GM11168 (cell line): ENCODE measurements at regions not wholly inside any gene's neighbourhood (a gene's known extent, or its start where the extent isn't known, plus 50 kb on each side); places are given as distances from the start of the nearest gene placed in this dataset.

Source experiments
- in situ Hi-C: fragments of 300-500 bp; cut with MboI; formaldehyde crosslinking; loops from one replicate; pipeline ENCODE4 v1.12.0; 2022; ENCODE audit warnings: low sequenced_read_pairs; ENCODE audit not compliant: unreplicated experiment

DNA sequence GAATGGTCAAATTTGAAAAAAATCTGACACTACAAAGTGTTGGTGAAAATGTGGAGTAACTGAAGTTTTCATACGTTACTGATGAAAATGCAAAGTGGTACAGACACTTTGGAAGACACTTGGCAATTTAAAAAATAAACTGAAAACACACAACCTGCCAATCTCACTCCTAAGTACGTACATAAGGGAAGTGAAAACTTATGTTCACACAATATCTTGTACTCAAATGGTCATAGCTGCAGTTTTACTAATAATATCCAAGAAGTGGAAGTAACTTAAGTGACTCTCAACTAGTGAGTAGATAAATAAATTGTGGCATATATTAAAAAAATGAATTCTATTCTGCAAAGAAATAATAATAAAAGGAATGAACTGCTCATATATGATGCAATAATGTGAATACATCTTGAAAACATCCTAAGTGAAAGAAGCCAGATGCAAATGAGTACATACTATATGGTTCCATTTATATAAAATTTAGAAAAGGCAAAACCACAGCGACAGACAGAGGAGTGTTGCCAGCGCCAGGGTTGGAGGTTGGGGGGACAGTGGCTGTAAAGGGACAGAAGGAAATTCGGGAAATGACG, 198.2 kb downstream of the ERMARD start:
- in situ Hi-C loops: no loop called here

DNA sequence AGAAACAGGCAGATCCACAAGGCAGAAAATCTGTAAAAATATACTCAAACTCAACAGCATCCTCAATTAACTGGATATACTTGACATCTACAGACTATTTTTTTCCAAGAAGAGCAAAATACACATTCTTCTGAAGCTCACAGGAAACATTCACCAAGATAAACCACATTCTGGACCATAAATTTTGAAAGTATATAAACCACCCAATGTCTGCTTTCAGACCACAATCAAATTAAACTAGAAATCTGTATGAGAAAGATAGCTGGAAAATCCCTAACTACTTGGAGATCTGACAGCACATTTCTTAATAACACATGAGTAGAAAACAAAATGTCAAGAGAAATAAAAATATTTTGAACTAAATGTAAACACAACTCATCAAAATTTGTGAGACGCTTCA, 195.5 kb downstream of the ERMARD start:
- in situ Hi-C loops: no loop called here

DNA sequence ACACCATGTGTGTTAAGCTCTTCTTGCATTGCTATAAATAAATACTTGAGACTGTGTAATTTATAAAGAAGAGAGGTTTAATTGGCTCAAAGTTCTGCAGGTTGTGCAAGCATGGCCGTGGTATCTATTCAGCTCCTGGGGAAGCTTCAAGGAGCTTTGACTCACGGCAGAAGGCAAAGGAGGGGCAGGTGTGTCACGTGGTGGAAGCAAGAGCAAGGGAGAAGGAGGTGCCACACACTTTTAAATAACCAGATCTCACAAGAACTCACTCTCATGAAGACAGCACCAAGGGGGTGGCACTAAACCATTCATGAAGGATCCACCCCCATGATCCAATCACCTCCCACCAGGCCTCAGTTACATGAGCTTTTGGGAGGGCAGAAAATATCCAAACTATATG, 193.7 kb downstream of the ERMARD start:
- in situ Hi-C loops: no loop called here

DNA sequence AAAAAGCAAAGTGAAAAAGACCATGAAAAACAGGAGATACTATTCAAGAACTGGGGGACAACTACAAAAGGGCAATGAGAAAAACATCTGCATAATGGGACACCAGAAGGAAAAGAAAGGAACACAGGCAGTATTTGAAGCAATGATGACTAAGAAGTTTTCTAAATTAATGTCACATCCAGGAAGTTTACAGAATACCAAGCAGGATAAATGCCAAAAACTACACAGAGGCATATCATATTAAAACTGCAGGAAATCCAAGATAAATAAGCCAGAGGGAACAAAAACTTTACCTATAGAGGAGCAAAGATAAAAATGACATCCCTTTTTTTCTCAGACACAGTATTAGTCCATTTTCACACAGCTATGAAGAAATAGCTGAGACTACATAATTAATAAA, 193.0 kb downstream of the ERMARD start:
- in situ Hi-C loops: no loop called here

DNA sequence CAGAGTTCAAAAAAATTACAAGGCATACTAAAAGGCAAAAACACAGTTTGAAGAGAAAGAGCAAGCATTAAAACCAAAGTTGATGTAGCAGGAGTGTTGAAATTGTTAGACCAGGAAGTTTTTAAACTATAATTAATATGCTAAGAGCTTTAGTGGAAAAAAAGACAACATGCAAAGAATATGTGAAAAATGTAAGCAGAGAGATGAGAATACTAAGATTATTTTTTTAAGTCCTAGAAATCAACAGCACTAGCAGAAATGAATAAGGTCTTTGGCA, 192.6 kb downstream of the ERMARD start:
- in situ Hi-C loops: no loop called here

DNA sequence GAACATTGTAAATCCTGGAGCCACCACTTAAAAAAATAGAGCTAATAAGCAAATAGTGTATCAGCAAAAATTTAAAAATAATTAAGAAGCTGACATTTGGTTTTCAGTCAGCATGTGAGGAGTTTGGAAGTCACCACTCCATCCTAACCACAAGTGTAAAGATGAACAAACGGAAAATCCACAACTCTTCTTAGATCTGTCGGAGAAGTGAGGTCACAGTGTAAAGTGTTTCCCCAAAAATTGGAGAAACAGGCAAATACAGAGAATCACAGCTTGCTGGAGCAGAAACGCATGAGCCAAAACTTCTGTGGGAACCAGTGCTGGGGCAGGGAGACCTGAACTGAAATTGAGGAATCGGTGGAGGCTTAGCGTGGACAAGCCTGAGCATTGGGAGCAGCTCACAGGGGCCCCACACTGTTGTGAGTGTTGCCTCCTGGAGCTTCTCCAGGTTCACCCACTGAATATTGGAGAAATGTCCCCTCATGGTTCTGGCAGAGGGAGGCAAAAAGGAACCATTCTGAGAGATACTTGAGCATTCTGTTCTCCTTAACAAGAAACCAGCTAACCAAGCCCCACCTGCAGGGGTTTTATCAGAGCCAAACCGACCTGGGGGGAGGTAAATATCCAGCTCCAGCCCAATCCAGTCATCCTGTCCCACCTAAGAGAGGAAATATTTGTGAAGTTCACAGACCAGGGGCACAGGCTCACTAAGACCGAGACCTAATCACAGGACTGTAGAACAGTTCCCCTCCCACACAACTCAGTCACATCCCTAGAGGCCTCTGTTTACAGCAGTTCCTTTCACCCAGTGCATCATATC, 192.0 kb downstream of the ERMARD start:
- in situ Hi-C loops: no loop called here

DNA sequence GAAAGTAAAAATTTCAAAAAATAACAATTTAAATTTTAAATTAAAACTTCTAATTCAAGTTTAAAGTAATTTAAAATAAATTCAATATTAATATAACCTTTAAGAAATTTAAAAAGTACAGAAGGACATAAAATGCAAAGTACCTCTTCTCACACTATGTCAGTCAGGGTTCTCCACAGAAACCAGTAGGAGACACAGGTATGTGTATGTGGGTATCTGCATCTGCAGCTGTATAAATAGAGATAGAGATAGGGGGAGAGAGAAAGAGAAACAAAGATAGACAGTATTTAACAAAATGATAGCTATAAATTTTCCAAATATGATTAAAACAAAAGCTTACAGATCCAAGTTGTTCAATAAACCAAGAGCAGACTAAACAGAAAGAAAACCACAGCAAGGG, 190.8 kb downstream of the ERMARD start:
- in situ Hi-C loops: no loop called here

DNA sequence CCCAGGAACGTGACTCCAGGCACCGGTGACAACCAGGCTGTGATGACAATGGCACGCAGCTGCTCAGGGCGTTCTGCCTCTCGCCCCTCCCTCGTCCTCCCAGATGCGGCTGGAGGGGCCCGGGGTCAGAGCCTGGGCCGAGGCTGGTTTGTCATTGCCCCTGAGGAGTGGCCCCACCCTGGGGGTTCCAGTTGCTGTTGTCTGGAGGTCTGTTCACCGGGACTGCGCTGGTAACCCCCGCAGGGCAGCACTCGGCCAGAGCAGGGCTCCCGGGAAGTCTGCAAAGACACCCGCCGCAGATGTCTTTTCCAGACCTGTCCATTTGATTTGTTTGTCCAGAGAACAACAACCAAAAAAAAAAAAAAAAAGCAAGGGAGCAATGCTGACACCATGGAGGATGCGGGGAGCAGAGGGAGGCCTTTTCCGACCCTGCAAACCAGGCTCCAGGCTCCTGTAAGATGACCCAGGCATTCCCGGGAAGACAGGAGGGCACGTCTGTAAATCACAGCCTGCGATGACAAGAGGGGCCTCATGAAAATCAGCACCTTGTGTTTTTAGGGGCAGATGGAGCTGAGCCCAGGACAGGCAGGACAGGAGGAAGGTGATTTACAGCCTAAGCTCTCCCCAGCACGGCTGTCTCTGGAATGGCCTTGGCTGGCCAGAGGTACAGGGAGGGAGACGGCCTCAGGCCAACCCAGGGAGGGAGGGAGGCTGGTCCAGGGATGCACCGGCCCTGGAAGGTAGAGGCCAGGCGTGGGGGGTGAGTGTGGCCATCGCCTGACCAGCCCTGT, 189.3 kb downstream of the ERMARD start:
- in situ Hi-C loops: no loop called here

DNA sequence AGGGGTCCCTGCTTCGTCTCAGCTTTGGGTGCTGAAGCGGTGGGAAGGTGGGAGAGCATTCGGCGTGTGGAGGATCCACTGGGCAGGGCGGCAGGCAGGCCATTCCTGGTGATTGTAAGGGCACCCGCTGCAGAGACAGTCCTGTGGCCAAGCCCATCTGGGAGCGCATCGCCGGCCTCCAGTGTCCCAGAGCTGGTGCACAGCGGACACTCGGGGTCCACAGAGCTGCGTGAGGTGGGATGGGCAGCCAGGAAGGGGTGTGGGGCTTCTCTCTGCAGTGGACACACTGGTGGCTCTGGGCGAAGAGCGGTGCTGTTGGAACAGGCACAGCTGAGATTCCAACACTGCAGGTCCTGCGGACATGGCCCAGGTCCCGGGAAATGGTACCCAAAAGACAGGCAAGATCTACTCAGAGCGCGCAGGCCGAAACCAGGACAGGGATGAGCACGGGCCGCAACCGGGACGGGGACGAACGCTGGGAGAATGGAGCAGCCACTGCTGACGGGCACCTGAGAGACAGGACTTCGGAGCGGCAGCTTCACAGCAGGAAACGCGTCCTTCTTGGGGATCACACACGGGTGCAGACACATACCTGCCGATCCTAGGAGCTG, 188.2 kb downstream of the ERMARD start:
- in situ Hi-C loops: no loop called here

DNA sequence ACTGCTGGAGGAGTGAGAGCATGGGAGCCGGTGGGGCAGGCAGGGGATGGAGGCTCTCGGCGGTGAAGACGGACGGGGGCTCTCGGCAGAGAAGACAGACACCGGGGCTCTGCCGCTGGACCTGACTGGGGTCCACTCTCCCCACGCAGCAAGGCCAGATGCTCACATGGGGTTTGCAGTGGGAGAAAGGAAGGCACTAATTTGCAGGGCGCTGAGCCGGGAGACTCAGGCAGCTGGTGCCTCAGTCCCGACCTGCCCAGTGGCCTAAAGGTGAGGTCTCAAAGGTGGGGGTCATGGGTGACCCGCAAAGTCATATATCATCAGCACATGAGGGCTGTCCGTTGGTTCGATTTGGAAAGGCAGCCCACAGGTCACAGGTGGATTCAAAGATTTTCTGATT, 187.3 kb downstream of the ERMARD start:
- in situ Hi-C loops: no loop called here

DNA sequence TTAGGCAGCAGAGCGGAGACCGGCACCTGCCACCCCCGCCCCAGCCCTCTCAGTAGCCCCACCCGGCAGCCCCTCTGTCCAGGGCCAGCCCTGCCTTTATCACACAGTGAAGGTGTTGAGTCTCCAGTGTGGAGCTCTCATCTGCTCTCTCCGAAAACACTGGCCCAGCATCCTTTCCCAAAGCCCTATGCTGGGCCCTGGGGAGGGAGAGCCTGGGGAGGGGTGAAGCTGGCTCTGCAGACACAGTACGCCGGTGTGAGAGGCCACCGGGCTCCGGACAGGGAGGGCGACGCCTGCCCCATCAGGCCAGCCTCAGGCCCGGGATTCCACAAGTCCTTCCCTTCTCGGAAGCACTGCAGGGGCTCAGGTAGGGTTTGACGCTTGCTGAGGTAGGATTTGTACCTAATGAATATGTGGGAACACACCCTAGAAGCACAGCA, 186.9 kb downstream of the ERMARD start:
- in situ Hi-C loops: no loop called here

DNA sequence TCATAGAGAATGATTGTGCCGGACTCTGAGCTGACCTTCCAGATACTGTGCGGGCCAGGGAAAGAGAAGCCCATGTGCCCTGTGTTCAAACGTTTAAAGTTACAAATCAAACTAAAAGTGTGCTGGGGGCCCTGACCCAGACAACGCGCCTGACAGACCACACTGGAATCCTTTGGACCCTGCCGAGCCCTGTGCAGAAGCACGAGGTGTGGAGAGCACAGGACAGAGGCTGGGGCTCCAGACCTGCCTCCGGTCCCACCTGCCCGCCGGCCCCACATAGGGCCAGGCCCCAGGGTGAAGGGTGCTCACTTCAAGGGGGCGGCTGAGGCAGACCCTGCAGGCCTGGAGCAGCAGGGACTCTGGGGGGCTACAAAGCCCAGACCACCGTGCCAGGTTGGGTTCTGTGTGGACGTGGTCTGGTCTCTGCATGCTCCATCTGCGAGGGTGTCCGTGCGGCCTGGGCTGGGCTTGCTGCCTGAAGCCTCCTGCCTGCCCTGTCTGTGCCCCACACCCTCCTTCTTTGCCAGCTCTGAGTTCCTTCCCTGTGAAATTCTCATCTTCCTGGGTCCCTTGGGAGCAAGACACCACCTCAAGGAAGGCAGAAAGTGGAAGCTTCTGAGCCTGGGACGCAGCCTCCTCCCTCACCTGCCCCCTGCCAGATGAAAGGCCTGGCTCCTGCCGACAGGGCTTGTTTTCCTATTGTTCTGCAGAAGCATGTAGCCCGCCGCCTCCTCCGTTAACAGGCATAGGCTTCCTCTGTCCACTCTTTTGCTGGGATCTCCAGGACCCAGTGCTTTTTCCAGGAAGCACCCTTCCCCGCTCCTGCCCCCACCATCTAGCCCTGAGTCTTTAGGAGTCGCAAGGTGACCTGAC, 186.2 kb downstream of the ERMARD start:
- in situ Hi-C loops: no loop called here

DNA sequence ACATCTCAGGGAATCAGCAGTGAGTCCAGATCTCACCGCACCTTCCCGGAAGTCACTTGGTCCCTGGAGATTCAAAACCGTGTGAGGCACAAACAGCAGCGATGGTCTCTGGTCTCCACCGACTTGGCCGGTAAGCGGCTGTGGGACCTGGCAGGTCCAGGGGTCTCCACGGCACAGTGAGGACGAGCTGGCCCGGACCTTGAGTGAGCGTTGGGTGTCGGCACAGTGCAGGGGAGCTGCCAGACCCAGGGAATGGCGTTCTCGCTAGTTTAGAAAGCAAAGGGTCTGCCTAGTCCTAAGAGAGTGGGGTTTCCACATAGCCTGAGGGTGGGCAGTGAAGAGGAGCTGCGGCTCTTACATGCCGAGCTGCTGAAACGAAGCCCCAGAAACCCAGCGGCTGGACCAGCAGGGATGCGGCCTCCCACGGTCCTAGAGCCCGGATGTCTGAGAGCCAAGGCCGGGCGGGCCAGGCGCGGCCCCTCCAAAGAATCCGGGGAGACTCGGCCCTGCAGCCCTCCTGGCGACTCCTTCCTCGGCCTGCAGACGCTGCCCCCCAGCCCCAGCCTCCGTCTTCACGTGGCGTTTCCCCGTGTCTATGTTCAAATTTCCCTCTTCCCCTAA, 185.0 kb downstream of the ERMARD start:
- in situ Hi-C loops: no loop called here

DNA sequence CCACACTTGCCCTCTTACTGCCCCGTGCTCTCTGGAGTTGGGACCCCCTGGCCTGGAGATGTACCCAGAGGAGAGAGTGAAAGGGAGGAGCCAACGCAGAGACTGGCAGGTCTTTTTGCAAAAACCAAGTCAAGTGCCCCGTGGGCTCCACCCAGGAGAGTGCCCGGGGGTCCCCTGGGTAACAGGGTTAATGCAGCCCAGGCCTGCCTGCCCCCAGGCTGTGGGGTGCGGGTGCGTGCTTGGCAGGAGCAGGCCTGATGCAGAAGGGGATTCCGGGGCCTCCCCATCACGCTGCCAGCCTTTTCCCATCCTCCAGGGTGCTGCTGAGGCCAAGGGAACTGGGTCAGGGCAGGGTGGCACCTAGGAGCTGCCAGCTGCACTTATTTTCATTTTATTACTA, 184.4 kb downstream of the ERMARD start:
- in situ Hi-C loops: no loop called here

DNA sequence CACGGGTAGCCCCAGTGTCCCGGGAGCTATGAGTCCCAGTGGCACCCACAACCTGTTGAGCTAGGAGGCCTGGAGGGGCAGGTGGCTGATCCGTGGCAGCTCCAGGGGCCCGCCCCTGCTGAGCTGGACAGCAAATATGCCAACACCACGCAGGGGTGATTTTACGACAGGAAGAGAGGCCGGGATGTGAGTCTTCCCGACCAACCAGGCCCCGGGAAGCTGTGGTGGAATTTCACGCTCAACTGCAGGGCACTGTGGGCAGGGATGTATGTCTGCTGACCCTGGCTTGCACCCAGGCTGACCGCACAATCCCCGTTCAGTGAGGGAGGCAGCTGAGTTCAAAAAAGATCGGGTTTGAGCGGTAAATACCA, 183.9 kb downstream of the ERMARD start:
- in situ Hi-C loops: no loop called here

DNA sequence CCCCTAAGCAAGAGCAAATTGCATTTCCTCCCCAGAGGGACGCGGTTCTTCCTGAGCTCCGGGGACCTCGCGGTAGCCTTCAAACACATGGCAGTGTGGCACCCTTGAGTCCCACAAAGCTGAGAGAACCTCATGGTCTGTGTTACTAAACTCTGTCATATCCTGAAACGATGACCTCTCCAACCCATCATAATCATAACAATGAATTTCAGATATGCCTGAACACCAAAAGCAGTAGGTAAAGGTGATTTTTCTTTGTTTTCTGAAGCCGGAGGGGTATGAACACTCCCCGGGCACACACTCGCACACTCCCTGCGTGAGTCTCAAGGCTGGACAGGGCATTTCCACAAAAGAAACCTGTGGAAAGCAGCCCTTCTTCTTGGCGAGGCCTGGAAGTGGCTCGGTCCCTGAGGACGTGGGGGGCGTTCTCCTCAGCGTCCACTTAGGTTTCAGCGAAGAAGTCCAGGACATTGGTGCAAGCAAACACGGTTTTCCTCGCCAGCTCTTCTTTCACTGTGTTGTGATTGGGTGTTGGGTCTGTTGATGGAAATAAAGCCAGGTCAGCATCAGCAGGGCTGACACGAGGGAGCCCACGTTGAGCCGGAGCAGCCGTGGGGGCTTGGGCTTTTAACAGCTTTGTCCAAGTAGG, 183.4 kb downstream of the ERMARD start:
- in situ Hi-C loops: no loop called here

DNA sequence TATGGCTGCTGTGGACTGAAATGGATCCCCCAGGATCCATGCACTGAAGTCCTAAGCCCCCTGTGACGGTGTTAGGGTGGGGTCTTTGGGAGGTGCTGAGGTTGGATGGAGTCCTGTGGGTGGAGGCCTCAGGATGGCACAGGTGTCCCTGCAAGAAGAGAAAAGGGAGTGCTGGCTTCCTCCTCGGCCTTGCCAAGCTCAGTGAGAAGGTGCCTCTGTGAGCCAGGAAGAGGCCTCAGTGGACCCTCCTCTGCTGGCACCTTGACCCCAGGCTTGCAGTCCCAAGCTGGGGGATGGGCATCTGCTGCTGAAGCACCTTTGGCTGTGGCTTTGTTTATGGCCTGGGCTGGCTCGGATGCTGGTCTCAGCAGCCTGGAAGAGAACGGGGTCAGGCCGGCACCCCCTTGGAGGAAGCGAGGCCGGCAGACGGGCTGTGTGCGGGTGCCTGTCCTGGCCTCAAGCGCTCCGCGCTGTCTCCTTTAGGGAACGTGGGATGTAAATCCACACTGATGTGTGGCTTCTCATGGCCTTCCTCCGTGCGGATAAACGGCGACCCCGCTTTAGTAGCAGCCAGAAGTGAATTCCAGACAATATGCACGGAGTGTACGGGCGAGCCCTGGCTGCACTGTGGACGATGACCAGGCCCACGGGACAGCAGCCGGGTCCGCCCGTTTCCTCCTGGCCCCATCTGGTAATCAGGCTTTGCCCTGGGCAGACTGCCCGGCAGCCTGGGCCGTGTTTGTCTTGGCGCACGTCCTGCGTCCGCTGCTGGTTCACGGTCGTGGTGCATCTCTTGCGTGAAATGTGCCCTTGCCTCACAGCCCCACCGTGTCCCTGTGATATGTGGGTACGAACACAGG, 182.6 kb downstream of the ERMARD start:
- in situ Hi-C loops: no loop called here

DNA sequence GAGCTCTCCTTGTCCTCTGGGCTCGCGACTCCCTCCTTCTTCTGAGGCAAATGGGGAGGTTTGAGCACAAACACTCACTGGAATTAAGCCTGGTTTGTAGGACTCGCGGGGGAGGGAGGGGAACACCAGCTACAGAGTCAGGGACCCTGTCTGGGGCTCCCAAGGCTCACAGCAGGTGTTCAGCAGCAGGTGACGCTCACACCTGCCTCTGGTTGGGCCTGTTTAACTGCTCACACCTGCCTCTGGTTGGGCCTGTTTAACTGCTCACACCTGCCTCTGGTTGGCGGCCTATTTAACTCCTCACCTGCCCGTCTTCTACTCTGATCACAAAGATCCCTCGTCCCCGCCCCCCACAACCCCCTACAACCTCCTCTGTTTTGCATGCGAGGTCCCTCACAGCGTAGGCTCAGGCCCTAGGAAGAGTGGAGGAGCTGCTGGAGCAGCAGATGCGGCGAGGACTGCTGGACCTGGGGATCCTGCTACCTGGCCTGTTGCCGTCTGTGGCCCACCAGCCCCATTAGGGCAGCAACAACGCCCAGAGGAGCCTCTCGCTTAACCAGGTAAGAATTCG, 181.9 kb downstream of the ERMARD start:
- in situ Hi-C loops: no loop called here
